A549 (cell line): ENCODE measurements at regions not wholly inside any gene's neighbourhood (a gene's known extent, or its start where the extent isn't known, plus 50 kb on each side); places are given as distances from the start of the nearest gene placed in this dataset.

Experiments
- ATAC-seq, 2 experiments: fragments of 200-7000 bp in 1 of 2; fragments of >200 bp in 1 of 2; cut with Nextera tagmentation in 1 of 2; cut with Tn5 transposase in 1 of 2; 3 replicates each; pipeline versions ENCODE4 v1.8.0 to v1.9.1; 2018 to 2020; ENCODE audit warnings: mild to moderate bottlenecking in 1 of 2, moderate library complexity in 1 of 2
- CTCF ChIA-PET: fragments of 300-600 bp; sonication (Branson Sonifier 250); formaldehyde crosslinking; extraction: SDS; loops from one replicate; lab custom pipeline; 2021; ENCODE audit warnings: antibody characterized with exemption, inconsistent platforms; lab: Yijun Ruan, JAX
- POLR2A ChIA-PET: fragments of 350-600 bp; formaldehyde crosslinking; extraction: SDS; loops from one replicate; lab custom pipeline; 2021; ENCODE audit warnings: antibody characterized with exemption, inconsistent platforms; lab: Yijun Ruan, JAX
- DNase-seq, 2 experiments: peaks; one replicate each; pipeline versions ENCODE4 v3.0.0 to v3.0.0-alpha.2; 2011 to 2016; ENCODE audit warnings: low read depth in 1 of 2, low spot score in 1 of 2
- FAIRE-seq: peaks from 2 replicates; lab custom pipeline; 2011; peaks lifted over from hg19 to GRCh38; lab: Jason Lieb, UNC
- H3K27ac ChIP-seq, 2 experiments: fragments of >200 bp; sonication (Bioruptor Twin); formaldehyde crosslinking; 3 replicates each; pipeline ENCODE4 v1.5.1; 2016 to 2017
- H3K4me1 ChIP-seq: fragments of >200 bp; sonication (Bioruptor Twin); formaldehyde crosslinking; 3 replicates; pipeline ENCODE4 v1.6.1; 2016
- H3K4me2 ChIP-seq: fragments of >200 bp; sonication (Bioruptor Twin); formaldehyde crosslinking; 3 replicates; pipeline ENCODE4 v1.6.1; 2016
- H3K4me3 ChIP-seq: fragments of >200 bp; sonication (Bioruptor Twin); formaldehyde crosslinking; 3 replicates; pipeline ENCODE4 v1.5.1; 2016
- H3K9me3 ChIP-seq: fragments of >200 bp; sonication (Bioruptor Twin); formaldehyde crosslinking; 3 replicates; pipeline ENCODE4 v1.6.1; 2016
- ATOH8 ChIP-seq: fragments of 250-450 bp; sonication (Bioruptor Pico); IDR thresholded peaks from 2 replicates; pipeline ENCODE4 v1.5.0; 2020; ENCODE audit warnings: low read depth, mild to moderate bottlenecking, moderate library complexity
- BCL3 ChIP-seq: fragments of >200 bp; sonication (Bioruptor Twin); formaldehyde crosslinking; IDR thresholded peaks from 3 replicates; pipeline ENCODE4 v1.6.1; 2016
- BHLHE40 ChIP-seq: IDR thresholded peaks from 2 replicates; pipeline ENCODE4 v1.6.1; 2012; ENCODE audit warnings: low read depth, low read length, inconsistent platforms
- CBX2 ChIP-seq: fragments of 200-600 bp; sonication (generic); IDR thresholded peaks from 2 replicates; pipeline ENCODE4 v1.6.1; 2016; ENCODE audit warnings: low read depth, mild to moderate bottlenecking, borderline replicate concordance
- CBX8 ChIP-seq: fragments of 200-600 bp; sonication (generic); IDR thresholded peaks from 2 replicates; pipeline ENCODE4 v1.6.1; 2016
- CEBPB ChIP-seq, 2 experiments: fragments of >200 bp in 1 of 2; sonication (Bioruptor Twin) in 1 of 2; formaldehyde crosslinking in 1 of 2; IDR thresholded peaks; 2 replicates each; pipeline ENCODE4 v1.6.1; 2012 to 2016
- CTCF ChIP-seq: fragments of >200 bp; sonication (Bioruptor Twin); formaldehyde crosslinking; IDR thresholded peaks from 3 replicates; pipeline ENCODE4 v1.5.1; 2016
- EHF ChIP-seq: fragments of 250-450 bp; sonication (Bioruptor Pico); IDR thresholded peaks from 2 replicates; pipeline ENCODE4 v1.5.0; 2020; ENCODE audit warnings: mild to moderate bottlenecking
- ELK1 ChIP-seq: fragments of 150-350 bp; IDR thresholded peaks from 2 replicates; pipeline ENCODE4 v1.6.1; 2014; ENCODE audit warnings: low read depth, mild to moderate bottlenecking, low read length
- EP300 ChIP-seq, 2 experiments: fragments of >200 bp; sonication (Bioruptor Twin); formaldehyde crosslinking; IDR thresholded peaks; 2 replicates in 1 of 2; 3 replicates in 1 of 2; pipeline ENCODE4 v1.6.1; 2016 to 2017
- FOSB ChIP-seq: fragments of 250-450 bp; sonication (Bioruptor Pico); IDR thresholded peaks from 2 replicates; pipeline ENCODE4 v1.5.0; 2020; ENCODE audit warnings: mild to moderate bottlenecking, moderate library complexity
- FOSL2 ChIP-seq, 2 experiments: fragments of 450-650 bp in 1 of 2; fragments of >200 bp in 1 of 2; sonication (Bioruptor Twin) in 1 of 2; formaldehyde crosslinking; IDR thresholded peaks; 2 replicates each; pipeline versions ENCODE4 v1.5.0 to v1.6.1; 2016 to 2020; ENCODE audit warnings: mild to moderate bottlenecking in 1 of 2, moderate library complexity in 1 of 2
- HMGXB4 ChIP-seq: fragments of 250-450 bp; sonication (Bioruptor Pico); IDR thresholded peaks from 2 replicates; pipeline ENCODE4 v1.5.0; 2021; ENCODE audit warnings: mild to moderate bottlenecking, moderate library complexity, borderline replicate concordance
- JUN ChIP-seq, 2 experiments: fragments of >200 bp; sonication (Bioruptor Twin); formaldehyde crosslinking; IDR thresholded peaks; 2 replicates in 1 of 2; 3 replicates in 1 of 2; pipeline ENCODE4 v1.6.1; 2016 to 2017
- KDM1A ChIP-seq: fragments of 200-600 bp; sonication (generic); IDR thresholded peaks from 2 replicates; pipeline ENCODE4 v1.6.1; 2016; ENCODE audit warnings: low read depth, mild to moderate bottlenecking
- MAX ChIP-seq: IDR thresholded peaks from 2 replicates; pipeline ENCODE4 v1.6.1; 2012
- MAZ ChIP-seq: fragments of 150-350 bp; IDR thresholded peaks from 2 replicates; pipeline ENCODE4 v1.6.1; 2014; ENCODE audit warnings: antibody characterized with exemption, low read depth, low read length, borderline replicate concordance
- NPAS2 ChIP-seq: fragments of 250-450 bp; sonication (Bioruptor Pico); IDR thresholded peaks from 2 replicates; pipeline ENCODE4 v1.8.0; 2022; ENCODE audit warnings: mild to moderate bottlenecking, moderate library complexity, borderline replicate concordance
- PHF8 ChIP-seq: fragments of 200-600 bp; sonication (generic); IDR thresholded peaks from 2 replicates; pipeline ENCODE4 v1.6.1; 2016; ENCODE audit warnings: low read depth, mild to moderate bottlenecking, antibody characterized with exemption, moderate library complexity, borderline replicate concordance
- RAD21 ChIP-seq, 2 experiments: fragments of >200 bp in 1 of 2; sonication (Bioruptor Twin) in 1 of 2; formaldehyde crosslinking in 1 of 2; IDR thresholded peaks in 1 of 2; conservative IDR thresholded peaks in 1 of 2; 2 replicates in 1 of 2; 3 replicates in 1 of 2; pipeline ENCODE4 v1.6.1; 2012 to 2018; ENCODE audit warnings: inconsistent platforms in 1 of 2
- RCOR1 ChIP-seq: fragments of 150-350 bp; IDR thresholded peaks from 2 replicates; pipeline ENCODE4 v1.6.1; 2014; ENCODE audit warnings: antibody characterized with exemption, low read length, low read depth
- RFX5 ChIP-seq: fragments of 450-650 bp; IDR thresholded peaks from 2 replicates; pipeline ENCODE4 v1.7.1; 2014; ENCODE audit warnings: antibody characterized with exemption, mild to moderate bottlenecking, moderate library complexity
- RNF2 ChIP-seq: fragments of 200-600 bp; sonication (generic); IDR thresholded peaks from 2 replicates; pipeline ENCODE4 v1.6.1; 2016; ENCODE audit warnings: low read depth, mild to moderate bottlenecking, antibody characterized with exemption, moderate library complexity, borderline replicate concordance
- SMC3 ChIP-seq: fragments of >200 bp; sonication (Bioruptor Twin); formaldehyde crosslinking; IDR thresholded peaks from 3 replicates; pipeline ENCODE4 v1.6.1; 2018; ENCODE audit warnings: inconsistent platforms
- TFCP2L1 ChIP-seq: fragments of 250-450 bp; sonication (Bioruptor Pico); IDR thresholded peaks from 2 replicates; pipeline ENCODE4 v1.5.0; 2021; ENCODE audit warnings: mild to moderate bottlenecking
- TP53 ChIP-seq: fragments of 250-450 bp; sonication (Bioruptor Pico); IDR thresholded peaks from 2 replicates; pipeline ENCODE4 v1.5.0; 2021; ENCODE audit warnings: mild to moderate bottlenecking, moderate library complexity
- USF2 ChIP-seq: fragments of 450-650 bp; IDR thresholded peaks from 2 replicates; pipeline ENCODE4 v1.6.1; 2014; ENCODE audit warnings: antibody characterized with exemption
- ZC3H11A ChIP-seq: fragments of 450-650 bp; IDR thresholded peaks from 2 replicates; pipeline ENCODE4 v1.6.1; 2014; ENCODE audit warnings: antibody characterized with exemption, mild to moderate bottlenecking
- WGBS: methylation state at CpG from one replicate; pipeline ENCODE4 v1.1.6; 2017; ENCODE audit errors: missing lambda C conversion rate; 5-methylcytosine and 5-hydroxymethylcytosine counted together

- FAIRE-seq (no peak), DNase-seq (no peak), ATAC-seq (no peak)
- TF ChIP-seq EHF (CRISPR knock-in tag) (no peak), NPAS2 (CRISPR knock-in tag) (no peak), RAD21 (conservative IDR thresholded peaks at IDR 0.05 in 1 of 2, IDR thresholded peaks at IDR 0.05 in 1 of 2) (no peak), CBX2 (no peak), ELK1 (no peak), MAZ (no peak), KDM1A (no peak), CEBPB (IDR thresholded peaks at IDR 0.05) (no peak), FOSB (CRISPR knock-in tag) (no peak), TFCP2L1 (CRISPR knock-in tag) (no peak), USF2 (no peak), BHLHE40 (no peak), ATOH8 (CRISPR knock-in tag) (no peak), MAX (no peak), TP53 (CRISPR knock-in tag) (no peak), PHF8 (no peak), RCOR1 (no peak), ZC3H11A (no peak)
- no peak overlapping the region for H3K4me2 ChIP-seq
- no peaks in the 10 kb centered on the region for H3K9me3 ChIP-seq
- 69% methylated on average over 3 of the region's 3 CpGs for WGBS
- ChIA-PET POLR2A (no interaction called here), CTCF (interaction anchor here (0.8 to 1.0 kb wide), 2 partner anchors 9 to 13 kb away, joined by 3 to 6 read pairs; no protein-coding TSS in a partner anchor)
- H3K4me1 ChIP-seq, result no peaks in the 10 kb centered on the region
- H3K27ac ChIP-seq, result no peak overlapping the region
- no peak overlapping the region for H3K4me3 ChIP-seq
Observed at GRCh38 chr12:105611340-105611739, 280.8 kb downstream of the C12orf75 start.

GRCh38 chr12:105613269-105613668 is 282.8 kb downstream of the C12orf75 start:
- H3K9me3 ChIP-seq, result no peaks in the 10 kb centered on the region
- DNase-seq, result no peak
- ChIA-PET POLR2A (no interaction called here), CTCF (no interaction called here)
- H3K4me1 ChIP-seq, result no peaks in the 10 kb centered on the region
- no peak overlapping the region for H3K4me2 ChIP-seq
- no peak overlapping the region for H3K27ac ChIP-seq
- no peak overlapping the region for H3K4me3 ChIP-seq
- FAIRE-seq, result no peak
- no peak for ATAC-seq
- WGBS, result 67% methylated on average over 4 of the region's 4 CpGs
- TF ChIP-seq RFX5 (no peak), RNF2 (no peak), JUN (IDR thresholded peaks at IDR 0.05) (no peak), BCL3 (no peak), NPAS2 (CRISPR knock-in tag) (no peak), SMC3 (no peak), EP300 (IDR thresholded peaks at IDR 0.05) (no peak), HMGXB4 (CRISPR knock-in tag) (no peak), FOSL2 (IDR thresholded peaks at IDR 0.05) (no peak), FOSL2 (CRISPR knock-in tag; IDR thresholded peaks at IDR 0.05) (no peak), TP53 (CRISPR knock-in tag) (no peak), TFCP2L1 (CRISPR knock-in tag) (no peak), CBX8 (no peak), ZC3H11A (no peak), CTCF (no peak)
